NCI-H146 treated with DMSO at 0.1 percent for 48 hours (cell line): ENCODE measurements at regions not wholly inside any gene's neighbourhood (a gene's known extent, or its start where the extent isn't known, plus 50 kb on each side); places are given as distances from the start of the nearest gene placed in this dataset.
"Not testable (repeated sequence)": the region's sequence is repeated elsewhere in the genome, so short reads cannot be mapped to it uniquely, and the experiment has no call there.

Source experiments
- DNase-seq: peaks from one replicate; lab custom pipeline; 2025; ENCODE audit not compliant: unreplicated experiment; lab: John Stamatoyannopoulos, UW

DNA sequence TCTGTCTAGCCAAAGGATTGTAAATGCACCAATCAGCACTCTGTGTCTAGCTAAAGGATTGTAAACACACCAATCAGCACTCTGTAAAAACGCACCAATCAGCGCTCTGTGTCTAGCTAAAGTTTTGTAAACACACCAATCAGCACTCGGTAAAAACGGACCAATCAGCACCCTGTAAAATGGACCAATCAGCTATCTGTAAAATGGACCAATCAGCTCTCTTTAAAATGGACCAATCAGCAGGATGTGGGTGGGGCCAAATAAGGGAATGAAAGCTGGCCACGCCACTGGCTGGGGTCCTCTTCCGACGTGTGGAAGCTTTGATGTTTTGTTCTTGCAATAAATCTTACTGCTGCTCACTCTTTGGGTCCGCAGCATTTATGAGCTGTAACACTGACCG is 151.1 kb upstream of the SPTLC3 start:
- not testable (repeated sequence) for DNase-seq

- DNase-seq, result no peak
These were observed 148.0 kb upstream of the SPTLC3 start for GRCh38 chr20:12860619-12861247.

DNA sequence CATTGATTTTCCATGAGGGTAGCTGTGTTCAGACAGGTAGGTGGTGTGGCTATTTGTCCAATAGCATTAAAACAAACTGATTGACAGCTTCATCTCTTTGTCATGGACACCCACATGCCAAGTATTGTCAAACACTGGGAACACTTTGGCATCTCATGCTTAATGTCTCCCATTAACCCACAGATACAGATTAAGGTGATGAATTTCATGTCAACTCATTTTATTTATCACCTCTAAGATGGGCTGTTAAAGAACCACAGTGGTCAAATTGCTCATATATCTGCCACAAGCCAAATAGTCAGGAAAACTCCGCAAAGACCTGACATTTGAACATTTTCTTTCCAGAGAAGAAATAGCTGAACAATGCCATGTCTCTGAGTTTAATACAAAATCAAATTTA is 139.1 kb upstream of the SPTLC3 start:
- no peak for DNase-seq

- no peak for DNase-seq
These were observed 138.2 kb upstream of the SPTLC3 start for GRCh38 chr20:12870588-12870987.

DNA sequence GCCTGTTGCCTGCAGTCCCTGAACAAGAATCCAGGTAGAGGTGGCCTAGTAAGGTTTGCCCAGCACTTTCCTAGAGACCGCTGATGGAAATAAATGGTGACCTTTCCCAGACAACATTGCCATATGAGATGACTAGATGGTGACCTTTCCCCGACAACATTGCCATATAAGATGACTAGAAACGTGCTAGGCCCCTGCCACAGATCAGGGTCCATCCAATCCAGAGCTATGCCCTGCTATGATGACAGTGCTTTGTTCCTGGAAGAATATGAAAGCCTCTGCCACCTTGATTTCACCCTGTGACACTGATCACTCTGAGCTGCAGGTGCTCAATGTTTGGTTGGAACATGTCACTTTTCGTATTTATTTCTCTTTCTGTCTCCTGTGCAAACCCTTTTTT is 133.8 kb upstream of the SPTLC3 start:
- no peak for DNase-seq

DNA sequence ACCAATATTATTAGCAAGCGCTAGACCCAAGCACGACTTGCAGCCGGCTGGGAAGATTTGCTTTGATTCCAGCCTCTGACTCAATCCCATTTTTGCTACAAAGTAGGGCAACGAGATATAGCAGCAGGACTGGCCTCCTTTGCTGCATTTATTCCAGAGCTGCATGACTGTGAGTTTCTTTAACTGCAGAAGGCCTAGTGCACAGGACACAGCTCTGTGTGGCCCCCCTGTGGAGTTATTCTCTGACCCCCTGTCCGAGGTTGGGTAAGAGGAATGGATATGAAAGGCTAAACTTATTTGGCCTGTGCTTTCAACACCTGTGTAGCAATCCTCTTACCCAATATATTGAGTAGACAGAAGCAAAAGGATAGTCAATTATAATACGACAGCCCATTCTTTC is 133.3 kb upstream of the SPTLC3 start:
- no peak for DNase-seq

GRCh38 chr20:12882832-12883506 is 125.8 kb upstream of the SPTLC3 start:
- DNase-seq, result no peak

GRCh38 chr20:12883507-12883885 is 125.3 kb upstream of the SPTLC3 start:
- no peak for DNase-seq

GRCh38 chr20:12886618-12887363 is 122.0 kb upstream of the SPTLC3 start:
- no peak for DNase-seq

GRCh38 chr20:12891643-12892042 is 117.1 kb upstream of the SPTLC3 start:
- no peak for DNase-seq

DNA sequence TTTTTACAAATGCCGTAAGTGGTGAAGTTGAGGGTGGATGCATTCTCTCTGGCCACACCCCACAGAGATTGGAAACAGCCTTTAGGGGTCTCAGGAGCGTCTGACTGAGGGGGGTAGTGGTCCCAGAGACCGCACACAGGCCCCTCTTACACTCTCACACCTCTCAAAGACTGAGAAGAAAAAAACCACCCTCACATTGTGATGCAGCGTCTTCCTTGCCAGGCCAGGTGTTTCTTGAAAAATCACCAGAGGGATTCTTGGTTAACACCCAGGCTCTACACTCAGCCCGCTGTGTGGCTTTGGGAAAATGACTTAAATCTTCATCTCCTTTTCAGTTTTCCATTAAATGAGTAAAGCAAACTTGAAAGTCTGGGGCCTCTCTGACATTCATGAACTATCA is 115.8 kb upstream of the SPTLC3 start:
- no peak for DNase-seq

- DNase-seq, result no peak
These were observed 115.1 kb upstream of the SPTLC3 start for GRCh38 chr20:12893653-12894052.

- no peak for DNase-seq
These were observed 114.7 kb upstream of the SPTLC3 start for GRCh38 chr20:12894089-12894488.

DNA sequence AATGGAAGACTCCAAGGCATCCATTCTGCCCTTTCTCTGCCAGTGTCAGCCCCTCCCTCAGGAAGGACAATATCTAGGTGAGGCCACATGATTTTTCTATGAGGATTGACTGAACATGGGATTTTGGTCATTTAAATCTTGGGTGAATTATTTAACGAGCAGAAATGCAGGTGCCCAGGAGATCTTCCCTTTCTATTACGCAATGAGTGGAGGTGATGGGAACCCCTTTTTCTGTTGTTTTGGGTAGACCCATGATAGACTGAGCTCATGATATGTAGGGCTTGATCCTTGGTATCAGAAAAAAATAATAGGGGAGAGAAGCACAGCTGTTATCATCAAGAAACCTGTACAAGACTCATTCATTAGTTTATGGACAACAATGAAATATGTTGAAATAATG is 112.6 kb upstream of the SPTLC3 start:
- DNase-seq, result no peak

DNA sequence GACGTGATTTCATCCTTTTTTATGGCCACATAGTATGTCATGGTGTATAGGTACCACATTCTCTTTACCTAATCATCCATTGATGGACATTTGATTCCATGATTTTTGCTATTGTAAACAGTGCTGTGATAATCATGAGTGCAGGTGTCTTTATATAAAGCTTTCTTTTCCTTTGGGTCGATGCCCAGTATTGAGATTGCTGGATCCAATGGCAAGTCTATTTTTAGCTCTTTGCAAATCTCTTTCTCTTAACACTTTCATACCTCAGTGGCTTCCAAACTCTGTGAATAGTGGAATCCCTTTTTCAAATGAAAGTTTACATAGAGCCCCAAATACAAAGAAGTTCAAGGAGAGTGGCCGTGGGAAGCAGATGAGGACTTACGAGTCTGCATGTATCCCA is 105.8 kb upstream of the SPTLC3 start:
- no peak for DNase-seq

- no peak for DNase-seq
These were observed 102.4 kb upstream of the SPTLC3 start for GRCh38 chr20:12906361-12906760.

DNA sequence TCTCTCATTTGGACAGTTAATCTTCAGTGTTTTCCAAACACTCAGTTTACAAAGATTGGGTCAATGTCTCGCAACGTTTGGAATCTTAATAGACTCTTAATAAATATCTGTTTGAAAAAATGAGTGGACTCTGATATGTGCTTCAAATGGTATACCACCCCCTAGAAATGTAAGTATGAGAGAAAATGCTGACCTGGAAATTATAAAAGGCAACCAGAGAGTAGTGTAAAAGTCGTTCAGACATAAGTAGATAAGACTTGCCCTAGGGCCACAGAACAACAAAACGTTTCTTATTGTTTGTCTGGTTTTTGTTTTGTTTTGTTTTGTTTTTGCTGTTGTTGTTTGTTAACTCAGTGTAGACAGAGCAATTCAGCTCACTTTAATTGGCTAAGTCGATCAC is 97.4 kb upstream of the SPTLC3 start:
- no peak for DNase-seq

GRCh38 chr20:12913781-12914443 is 94.9 kb upstream of the SPTLC3 start:
- DNase-seq, result no peak

DNA sequence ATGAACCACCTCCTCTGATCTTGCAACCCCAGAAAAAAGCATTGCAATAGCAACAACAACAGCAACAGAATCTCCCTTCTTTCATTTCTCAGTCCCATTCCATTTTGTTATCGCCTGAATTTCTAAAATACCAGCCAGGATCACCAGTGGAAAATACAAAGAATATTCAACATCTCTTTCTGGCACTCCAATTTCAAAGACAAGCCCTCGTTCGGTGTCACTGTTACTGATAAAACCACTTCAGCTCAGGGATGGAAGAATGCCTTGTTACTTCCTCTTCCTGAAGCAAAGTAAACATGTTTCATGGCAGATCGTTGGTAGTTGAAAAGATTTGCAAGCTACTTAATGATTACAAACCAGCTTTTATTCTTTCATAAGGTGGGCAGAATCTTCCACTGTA is 94.0 kb upstream of the SPTLC3 start:
- DNase-seq, result no peak

GRCh38 chr20:12916699-12917098 is 92.1 kb upstream of the SPTLC3 start:
- no peak for DNase-seq

GRCh38 chr20:12924126-12924525 is 84.6 kb upstream of the SPTLC3 start:
- DNase-seq, result no peak

DNA sequence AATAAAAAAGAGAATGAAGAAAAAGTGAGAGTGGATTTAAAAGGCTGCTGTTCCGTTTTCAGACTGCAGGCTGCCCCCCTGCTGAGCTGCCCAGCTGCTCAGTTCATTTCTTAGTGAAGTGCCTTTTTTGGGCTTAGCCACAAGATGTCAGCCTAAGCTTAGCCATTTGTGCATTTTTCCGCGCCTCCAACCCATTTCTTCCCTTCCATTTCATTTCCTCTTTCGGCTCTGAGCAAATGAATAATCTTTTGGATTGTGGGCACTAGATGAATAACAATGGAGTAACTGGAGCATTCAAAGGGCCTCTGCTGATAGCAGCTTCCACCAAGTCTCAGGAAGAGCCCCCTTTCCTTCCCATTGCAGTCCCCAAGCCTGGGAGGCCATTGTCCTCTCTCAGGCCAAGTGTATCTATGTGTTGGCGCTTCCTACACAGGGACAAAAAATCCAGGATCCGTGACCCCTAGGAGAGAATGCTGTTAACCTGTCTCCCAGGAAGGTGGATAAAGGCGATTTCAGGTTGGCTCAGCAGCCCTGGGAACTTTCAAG is 83.5 kb upstream of the SPTLC3 start:
- peak; percentile 70 for DNase-seq
